IPS DF 4.7 (cell line): ENCODE measurements at regions not wholly inside any gene's neighbourhood (a gene's known extent, or its start where the extent isn't known, plus 50 kb on each side); places are given as distances from the start of the nearest gene placed in this dataset.
"Not testable (repeated sequence)": the region's sequence is repeated elsewhere in the genome, so short reads cannot be mapped to it uniquely, and the experiment has no call there.

Experiments used
- DNase-seq: peaks from one replicate; pipeline ENCODE4 v3.0.0-alpha.2; 2013; ENCODE audit warnings: low spot score; ENCODE audit errors: extremely low read depth

DNA sequence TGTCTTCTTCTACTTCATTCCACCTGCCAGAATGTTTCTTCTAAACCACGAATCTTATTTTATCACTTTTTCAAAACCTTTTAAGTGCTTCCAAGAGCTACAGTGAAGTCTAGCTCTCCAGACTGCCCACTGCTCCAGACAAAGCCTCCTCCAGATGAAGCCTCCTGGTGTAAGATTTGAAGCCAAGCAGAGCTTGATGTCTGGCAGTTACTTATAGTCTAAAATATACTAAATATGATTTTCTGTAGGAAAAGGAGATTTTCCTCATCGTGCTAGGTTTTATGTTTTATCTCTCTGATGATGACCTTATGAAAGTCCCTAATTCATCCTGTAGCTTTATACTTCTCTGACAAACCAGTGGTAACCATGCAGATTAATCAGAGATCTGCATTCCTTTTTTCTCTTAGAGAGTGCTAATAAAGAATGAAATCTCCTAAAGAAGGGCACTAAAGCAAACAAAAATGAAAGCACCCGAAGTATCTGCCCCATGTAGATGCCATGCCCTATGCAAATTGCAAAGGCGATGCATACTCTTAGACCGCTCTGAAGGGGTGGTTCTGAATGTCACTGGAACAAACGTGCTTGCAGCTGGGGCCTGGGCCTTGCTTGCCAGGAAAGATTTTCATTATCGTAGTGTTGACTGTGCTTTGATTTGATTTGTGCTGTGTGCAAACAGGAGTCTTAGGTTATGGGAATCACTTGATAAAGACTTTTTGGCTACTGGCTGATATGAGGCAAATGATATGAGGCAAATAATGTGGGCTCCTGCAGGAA is 314.2 kb downstream of the PID1 start:
- no peak for DNase-seq

DNA sequence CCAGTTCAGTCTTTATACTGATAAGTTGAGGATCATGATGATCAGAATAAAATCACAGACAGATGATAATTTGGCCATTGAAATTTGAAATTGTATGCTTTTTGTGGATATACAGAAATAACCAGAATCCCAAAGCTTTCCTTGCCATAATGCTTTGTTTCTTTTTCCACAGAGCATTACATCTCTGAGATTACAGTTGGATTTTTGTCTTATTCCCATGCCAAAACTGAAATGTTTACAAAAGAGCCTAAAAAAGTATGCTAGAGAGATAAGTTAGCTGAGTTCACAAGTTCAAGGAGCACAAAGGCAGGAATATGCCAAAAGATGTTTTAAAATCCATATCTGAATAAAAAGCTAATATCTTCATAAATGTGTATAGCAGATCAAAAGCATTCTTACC is 321.3 kb downstream of the PID1 start:
- DNase-seq, result no peak

DNA sequence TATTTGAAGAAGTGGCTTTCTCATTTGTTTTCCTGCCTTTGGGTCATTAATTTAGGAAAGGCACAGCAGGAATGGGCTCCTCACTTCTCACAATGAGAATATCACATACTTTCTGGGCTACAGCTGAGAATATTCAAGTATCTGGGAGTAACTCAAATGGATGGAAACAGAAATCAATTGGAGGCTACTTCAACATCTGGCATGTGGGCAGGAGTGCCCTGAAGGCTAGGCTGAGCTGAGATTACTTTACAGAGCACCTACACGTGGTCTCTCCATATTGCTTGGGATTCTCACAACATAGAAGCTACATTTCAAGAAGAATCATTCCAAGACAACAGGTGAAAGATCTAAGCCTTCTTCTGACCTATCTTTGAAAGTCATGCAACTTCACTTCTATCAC is 325.4 kb downstream of the PID1 start:
- DNase-seq, result no peak

DNA sequence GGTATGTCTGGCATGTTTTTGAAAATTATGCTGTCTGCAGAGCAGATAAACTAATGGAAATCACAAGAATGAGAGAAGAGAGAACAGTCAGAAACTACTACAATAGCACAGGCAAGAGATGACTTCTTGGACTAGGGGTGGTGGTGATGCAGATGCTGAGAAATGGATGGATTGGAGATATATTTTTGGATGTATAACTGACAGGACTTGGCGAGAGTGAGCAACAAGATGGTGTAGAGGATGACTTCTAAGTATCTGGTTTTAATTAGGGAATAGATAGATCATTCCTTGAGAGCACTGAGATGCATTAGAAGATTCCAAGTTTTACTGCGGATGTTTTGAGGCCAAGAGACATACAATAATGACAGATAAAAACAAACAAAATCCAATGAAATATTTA is 328.2 kb downstream of the PID1 start:
- no peak for DNase-seq

DNA sequence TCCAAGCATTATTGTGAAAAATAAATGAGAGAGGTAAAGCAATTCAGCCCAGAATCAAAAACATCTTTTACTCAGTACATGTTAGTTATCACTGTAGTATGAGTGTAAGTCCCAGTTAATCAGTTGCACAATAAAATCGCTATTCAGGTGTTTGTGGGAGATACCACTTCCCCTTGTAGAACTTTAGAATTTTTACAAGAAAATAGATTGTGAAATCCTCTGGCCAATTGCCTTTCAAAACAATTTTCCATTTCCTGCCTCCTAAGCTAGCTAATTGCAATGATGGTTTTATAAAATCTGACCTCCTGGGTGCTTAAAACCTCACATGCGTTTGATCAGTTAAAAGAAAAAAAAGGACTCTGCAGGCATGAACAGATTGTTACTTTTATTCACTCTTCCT is 332.5 kb downstream of the PID1 start:
- DNase-seq, result no peak

DNA sequence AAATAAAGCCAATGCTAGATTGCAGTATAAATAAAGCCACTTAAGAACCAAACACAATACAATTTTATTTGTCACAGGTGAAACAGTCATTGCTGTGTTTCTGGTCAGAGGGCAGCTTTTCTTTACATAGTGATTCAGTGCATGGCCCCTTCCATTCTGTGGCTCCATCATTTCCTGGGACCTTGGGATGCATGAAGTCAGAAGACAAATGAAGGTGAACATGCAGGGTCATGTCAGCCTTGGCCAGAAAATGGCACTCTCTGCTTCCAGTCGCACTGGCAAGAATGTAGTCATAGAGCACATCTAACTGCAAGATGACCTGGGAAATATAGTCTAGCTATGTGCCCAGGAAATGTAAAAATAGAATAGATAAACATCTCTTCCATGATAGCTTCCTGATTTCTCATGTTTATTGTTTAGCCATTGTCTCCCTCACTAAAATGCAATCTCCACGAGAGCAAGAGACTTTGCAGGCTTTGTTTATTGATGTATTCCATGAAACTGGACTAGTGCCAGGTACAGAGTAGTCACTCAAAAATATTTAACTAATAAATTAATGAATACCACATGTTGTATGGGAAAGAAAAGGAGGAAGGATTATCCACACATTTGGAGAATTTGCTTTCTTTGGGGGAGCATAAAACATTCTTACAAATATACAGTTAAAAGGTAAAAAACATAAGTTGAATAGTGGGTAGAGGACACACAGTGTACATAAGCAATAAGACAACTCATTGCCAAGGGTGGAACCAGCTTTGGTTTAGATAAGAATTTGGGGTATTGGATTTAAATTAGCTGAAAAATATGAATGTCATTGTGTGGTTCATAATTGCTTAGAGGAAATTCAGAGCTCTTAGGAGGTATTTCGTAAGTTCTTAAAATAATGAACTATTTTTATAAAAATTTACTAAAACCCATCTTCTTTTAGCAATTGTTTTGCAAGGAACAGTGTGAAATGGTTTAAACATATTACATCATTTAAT is 343.8 kb downstream of the PID1 start:
- no peak for DNase-seq

DNA sequence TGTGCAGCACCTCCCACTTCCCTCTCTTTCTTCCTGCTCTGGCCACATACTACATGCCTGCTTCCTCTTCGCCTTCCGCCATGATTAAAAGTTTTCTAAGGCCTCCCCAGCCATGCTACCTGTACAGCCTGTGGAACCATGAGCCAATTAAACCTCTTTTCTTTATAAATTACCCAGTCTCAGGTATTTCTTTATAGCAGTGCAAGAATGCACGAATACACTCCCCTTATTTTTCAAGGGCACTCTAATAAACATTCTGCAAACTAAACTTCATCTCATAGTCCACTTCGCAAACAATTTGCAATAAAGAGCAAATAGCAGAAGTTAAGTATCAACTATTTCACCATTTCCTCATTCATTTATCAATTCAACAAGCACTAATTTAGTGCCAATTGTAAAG is 351.3 kb downstream of the PID1 start:
- DNase-seq, result no peak

DNA sequence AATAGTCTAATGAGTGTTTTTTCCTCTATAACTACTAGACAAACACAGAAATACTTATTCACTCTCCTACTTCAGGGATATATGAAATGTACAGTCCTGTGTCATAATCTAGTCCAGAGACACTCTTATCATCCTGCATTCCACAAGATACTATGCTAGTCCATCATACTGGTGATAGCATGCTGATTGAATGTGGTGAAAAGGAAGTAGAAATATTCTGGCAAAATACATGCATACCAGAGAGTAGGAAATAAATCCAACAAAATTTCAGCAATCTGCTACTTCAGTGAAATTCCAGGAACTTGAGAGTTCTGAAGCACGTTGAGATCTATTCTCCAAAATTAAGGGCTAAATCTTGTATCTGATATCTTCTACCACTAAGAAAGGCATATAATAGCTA is 353.9 kb downstream of the PID1 start:
- no peak for DNase-seq

DNA sequence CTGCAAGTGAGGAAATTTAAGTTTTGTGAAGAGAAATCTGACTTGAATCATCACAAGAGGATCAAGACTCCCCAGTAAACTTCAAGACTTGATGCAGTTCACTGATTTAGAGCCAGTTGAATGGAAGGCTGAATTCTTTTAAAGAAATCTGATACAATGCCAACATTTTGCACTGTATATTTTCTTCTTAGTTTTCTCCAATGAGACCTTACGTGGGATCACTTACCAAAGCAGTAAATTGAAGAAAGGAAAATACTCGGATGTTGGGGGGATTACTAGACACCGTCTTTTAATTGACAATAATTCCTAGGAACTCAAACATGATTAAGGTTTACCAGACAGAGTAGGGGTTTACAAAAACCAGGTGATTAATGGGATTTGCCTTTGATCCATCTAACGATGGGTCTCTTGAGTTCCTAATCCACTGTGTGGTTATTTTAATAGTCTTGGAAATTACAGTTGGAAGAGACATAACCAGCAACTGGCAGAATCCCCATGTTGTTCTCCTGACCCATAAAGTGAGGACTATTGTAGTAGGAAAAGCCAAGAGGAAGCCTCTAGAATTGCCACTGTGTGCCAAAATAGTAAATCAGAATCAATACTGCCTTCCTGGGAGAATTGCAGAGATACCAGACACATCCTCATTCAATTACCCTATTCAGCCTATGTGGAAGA is 354.5 kb downstream of the PID1 start:
- no peak for DNase-seq

DNA sequence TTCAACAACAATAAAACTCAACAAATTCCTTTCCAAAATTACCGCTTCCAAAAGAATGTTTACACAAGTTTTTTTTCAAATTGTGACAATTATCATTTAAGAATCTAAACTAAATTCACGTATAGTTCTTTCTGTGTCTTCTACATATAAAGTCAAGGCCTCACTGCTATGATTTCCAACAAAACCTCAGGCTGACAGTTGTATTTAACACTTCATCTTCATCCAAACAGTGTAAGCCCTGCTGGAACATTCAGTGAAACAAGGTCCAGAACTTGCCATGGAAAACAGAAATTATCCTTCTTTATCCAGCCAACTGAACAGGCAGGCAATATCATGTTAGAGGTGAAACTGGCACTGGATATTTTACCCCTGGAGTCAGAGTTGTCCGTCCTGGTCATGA is 357.9 kb downstream of the PID1 start:
- no peak for DNase-seq

DNA sequence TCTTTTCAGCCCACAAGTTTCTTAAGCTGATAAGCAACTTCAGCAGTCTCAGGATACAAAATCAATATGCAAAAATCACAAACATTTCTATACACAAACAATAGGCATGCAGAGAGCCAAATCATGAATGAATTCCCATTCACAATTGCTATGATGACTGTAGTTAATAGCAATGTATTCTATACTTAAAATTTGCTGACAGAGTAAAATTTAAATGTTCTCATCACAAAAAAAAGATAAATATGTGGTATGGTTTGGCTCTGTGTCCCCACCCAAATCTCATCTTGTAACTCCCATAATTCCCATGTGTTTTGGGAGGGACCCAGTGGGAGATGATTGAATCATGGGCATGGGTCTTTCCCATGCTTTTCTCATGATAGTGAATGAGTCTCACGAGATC is 360.2 kb downstream of the PID1 start:
- DNase-seq, result not testable (repeated sequence)

DNA sequence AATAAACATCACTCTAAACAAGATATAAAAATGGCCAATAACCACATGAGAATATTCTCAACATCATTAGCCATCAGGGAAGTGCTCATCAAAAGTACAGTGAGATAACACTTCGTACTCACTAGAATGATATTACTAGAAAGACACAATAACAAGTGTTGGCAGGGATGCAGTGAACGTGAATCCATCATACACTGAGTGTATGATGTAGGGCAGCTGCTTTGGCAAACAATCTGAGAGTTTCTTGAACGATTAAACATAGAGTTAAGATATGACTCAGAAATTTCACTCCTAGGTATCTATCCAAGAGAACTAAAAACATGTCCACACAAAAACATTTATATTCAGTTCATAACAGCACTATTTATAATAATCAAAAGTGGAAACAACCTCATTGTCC is 368.9 kb downstream of the PID1 start:
- DNase-seq, result no peak

DNA sequence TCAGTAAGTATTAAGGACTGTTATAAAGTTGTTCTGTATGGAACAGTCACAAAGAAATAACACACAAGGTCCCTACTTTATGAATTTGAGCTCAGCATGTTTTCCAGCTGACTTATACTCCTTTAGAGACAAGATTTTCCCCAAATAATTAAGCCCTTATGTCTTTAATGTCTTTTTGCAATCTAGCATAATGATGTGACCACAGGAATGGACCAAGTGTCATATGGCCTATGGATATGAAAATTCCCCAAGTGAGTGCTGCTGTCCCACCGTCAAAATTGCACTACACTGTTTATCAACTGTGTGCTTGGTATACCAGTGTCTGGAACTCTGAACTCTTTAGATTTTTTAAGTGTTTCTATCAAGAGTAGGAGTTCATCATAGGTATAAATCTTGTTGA is 369.6 kb downstream of the PID1 start:
- DNase-seq, result no peak

DNA sequence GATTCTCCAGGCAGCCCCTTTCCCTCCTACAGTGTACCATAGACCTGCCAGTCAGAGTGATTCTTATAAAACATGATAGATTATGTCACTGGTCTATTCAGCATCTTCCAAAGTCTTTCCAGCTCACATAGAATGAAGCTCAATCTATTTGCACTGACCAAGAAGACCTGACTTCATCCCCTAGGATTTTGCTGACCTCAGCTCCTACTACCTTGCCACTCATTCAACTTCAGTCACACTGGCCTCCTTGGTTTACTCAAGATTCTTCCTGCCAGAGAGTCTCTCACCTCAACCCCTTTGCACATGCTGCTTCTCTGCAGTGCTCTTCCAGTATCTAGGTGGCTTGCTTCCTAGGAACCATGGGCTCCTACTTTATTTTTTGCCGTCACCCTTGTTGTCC is 392.9 kb downstream of the PID1 start:
- no peak for DNase-seq

DNA sequence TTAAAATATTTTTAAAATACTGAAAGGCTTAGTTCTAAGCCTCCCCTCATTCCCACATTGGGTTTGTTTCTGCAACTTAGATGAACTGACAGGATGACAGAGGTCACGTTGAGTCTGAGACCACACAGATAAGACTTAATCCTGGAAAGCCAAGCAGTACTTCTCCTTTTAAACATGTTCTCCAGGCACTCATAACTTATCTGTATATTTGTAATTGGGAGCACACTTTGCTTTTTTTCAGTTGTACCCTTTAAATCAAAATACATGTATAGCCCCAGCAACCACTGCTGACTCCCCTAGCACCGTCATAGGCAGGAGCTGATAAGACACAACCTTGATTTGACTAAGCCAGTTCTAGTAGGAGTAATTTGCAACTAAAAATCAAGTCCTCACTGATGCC is 394.8 kb downstream of the PID1 start:
- no peak for DNase-seq

DNA sequence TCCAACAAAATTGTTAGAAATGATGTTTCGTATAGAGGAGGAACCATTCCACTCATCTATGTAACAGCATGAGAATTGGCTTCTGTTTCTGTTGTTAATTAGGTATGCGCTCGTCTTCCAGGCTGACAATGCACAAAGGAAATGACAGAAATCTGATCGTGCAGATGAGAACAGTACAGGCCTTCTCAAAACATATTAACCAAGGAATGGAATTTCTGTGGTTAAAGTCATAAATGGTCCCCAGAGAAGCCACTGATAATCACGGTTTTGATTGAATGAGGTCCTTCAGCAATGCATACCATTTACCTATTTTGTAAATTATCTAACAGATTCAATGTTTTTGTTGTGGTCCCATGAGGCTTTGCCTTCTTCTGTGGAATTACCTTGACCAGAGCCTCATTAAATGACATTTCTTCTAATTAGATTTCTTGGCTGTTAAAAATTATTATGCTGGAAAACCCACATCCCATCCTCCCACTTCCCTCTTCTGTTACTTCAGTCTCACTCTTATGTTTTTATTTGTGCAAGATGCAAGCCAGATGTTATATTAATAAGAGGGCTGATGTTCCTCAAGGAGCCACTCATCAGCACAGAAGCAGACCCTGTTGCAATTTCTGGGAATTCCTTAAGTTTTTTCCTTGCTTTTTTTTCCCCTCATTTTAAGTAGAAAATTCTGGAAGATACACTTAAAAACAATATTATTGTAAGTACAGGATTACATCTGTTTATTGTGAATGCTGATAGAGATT is 395.8 kb downstream of the PID1 start:
- DNase-seq, result no peak

DNA sequence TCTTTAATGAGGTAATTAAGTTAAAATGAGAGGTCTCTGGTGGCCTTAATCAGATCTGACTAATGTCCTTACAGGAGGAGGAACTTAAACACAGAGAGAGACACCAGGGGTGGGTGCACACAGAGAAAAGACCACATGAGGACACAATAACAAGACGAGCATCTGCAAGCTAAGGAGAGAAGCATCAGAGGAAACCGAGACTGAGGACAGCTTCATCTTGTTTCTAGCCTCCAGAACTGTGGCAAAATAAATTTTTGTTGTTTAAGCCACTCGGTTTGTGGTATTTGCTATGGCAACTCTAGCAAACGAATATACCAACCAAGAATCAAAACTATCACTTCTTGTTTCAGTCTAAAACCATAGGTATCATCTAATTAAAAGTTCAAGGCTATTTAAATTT is 400.1 kb downstream of the PID1 start:
- no peak for DNase-seq

DNA sequence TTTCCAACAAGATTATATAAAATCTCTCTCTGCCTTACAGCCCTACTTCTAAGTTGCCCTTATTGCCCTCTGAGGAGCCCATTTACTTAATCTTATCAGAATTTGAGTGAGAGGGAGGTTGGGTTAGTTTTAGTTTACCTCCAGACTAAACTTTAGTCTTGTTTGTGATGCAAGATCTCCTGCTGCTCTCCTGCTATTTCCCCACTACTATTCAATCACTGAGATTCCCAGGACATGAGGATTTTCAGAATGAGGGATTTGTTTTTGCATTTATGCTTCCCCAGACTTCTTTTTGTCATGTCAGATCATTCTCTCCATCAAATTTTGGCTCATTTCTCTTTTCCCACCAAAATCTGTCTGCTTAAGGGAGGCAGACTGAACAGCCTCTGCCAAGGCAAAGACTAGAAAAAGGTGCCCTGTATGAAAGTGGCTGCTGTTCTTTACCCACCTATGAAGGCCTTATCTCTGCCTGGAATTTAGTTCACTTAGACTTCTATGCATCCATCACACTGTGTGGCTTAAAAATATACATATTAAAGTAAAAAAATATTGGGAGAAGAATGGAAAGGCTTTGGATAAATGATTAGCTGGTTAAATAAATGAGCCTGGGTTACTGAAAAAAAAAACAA is 401.3 kb downstream of the PID1 start:
- no peak for DNase-seq

DNA sequence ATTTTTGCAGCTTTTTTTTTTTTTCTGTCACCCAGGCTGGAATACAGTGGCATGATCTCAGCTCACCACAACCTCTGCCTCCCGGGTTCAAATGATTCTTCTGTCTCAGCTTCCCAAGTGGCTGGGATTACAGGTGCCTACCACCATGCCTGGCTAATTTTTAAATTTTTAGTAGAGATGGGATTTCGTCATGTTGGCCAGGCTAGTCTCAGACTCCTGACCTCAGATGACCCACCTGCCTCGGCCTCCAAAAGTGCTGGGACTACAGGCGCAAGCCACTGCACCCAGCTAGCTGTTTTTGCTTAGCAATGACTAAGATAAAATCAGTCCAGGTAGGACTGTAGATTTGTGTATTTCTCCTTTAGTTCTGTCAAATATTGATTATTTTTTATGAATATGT is 403.7 kb downstream of the PID1 start:
- DNase-seq, result no peak

DNA sequence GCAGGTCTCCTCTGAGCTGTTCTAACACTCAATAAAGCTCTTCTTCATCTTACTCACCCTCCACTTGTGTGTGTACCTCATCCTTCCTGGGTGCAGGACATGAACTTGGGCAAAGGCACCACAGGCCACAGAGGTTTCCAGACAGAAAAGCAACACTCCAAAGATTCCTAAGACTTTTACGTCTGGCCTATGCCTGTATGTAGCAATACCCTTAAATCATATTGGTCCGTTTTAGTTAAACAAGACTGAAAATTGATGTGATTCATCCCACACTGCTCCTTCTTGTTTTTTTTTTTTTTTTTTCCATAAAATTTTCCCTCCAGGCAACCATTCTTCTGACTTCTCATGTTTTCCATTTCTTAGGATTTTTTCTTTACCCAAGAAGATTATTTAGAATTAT is 404.3 kb downstream of the PID1 start:
- DNase-seq, result no peak

DNA sequence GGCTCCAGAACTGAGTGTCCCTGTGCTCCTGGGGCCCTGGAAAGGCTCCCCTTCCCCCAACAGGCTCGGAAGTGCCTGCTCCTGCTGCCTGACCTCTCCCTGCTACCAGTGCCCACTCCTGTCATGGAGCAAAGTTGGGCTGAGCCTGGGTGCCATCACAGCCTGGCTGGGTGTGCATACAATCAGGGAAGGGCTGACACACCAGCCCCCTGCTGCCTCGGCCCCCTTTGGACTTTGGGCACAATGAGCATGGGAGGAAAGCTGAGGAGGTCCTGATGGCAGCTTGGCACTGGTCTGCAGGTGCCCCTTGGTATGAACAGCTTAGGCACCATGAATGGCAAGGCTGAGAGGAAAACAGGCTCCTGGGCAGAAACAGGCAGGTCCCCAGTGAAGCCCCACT is 405.0 kb downstream of the PID1 start:
- no peak for DNase-seq
